HepG2 (cell line): ENCODE measurements at regions not wholly inside any gene's neighbourhood (a gene's known extent, or its start where the extent isn't known, plus 50 kb on each side); places are given as distances from the start of the nearest gene placed in this dataset.
A peak's percentile ranks its signal among the peaks of the same experiment; 100 is the strongest.

Experiments used
- AHR ChIP-seq: IDR thresholded peaks from 2 replicates; pipeline ENCODE4 v1.6.1; 2018; ENCODE audit warnings: missing genetic modification reagents, missing compliant biosample characterization
- DNMT3B ChIP-seq: conservative IDR thresholded peaks from 2 replicates; pipeline ENCODE4 v1.6.1; 2016; ENCODE audit warnings: missing biosample characterization, control low read depth
- FOXA1 ChIP-seq, 2 experiments: fragments of 450-650 bp in 1 of 2; sonication (generic) in 1 of 2; formaldehyde crosslinking in 1 of 2; IDR thresholded peaks; 2 replicates each; pipeline versions ENCODE4 v1.4.0 to v1.6.1; 2016 to 2020; ENCODE audit warnings: missing genetic modification reagents in 1 of 2
- FOXO4 ChIP-seq: sonication (generic); formaldehyde crosslinking; conservative IDR thresholded peaks from 2 replicates; pipeline ENCODE4 v1.8.1; 2023; ENCODE audit warnings: missing genetic modification reagents
- IKZF1 ChIP-seq: fragments of 450-650 bp; IDR thresholded peaks from 2 replicates; pipeline ENCODE4 v1.7.1; 2016
- IRX3 ChIP-seq: sonication (generic); formaldehyde crosslinking; IDR thresholded peaks from 2 replicates; pipeline ENCODE4 v1.8.1; 2023; ENCODE audit warnings: mild to moderate bottlenecking, low read depth, missing genetic modification reagents, borderline replicate concordance
- KDM5A ChIP-seq: fragments of 200-600 bp; sonication (generic); IDR thresholded peaks from 2 replicates; pipeline ENCODE4 v1.7.0; 2018; ENCODE audit warnings: antibody characterized with exemption, mild to moderate bottlenecking, low read length, borderline replicate concordance
- MAZ ChIP-seq, 2 experiments: sonication (generic) in 1 of 2; formaldehyde crosslinking in 1 of 2; IDR thresholded peaks; 2 replicates each; pipeline versions ENCODE4 v1.5.0 to v1.6.1; 2012 to 2020; ENCODE audit warnings: low read depth in 2 of 2, mild to moderate bottlenecking in 2 of 2, borderline replicate concordance in 1 of 2, improper control_type of control experiment in 1 of 2, low read length in 1 of 2, missing genetic modification reagents in 1 of 2, moderate library complexity in 1 of 2
- MTERF4 ChIP-seq: sonication (generic); formaldehyde crosslinking; IDR thresholded peaks from 2 replicates; pipeline ENCODE4 v1.8.0; 2023; ENCODE audit warnings: mild to moderate bottlenecking, missing genetic modification reagents
- MYC ChIP-seq: sonication (generic); formaldehyde crosslinking; IDR thresholded peaks from 2 replicates; pipeline ENCODE4 v1.9.0; 2021; ENCODE audit warnings: missing genetic modification reagents, borderline replicate concordance
- PLRG1 ChIP-seq: fragments of 450-650 bp; conservative IDR thresholded peaks from 2 replicates; pipeline ENCODE4 v1.6.1; 2016
- RFXAP ChIP-seq: sonication (generic); formaldehyde crosslinking; IDR thresholded peaks from 2 replicates; pipeline ENCODE4 v1.4.0; 2020; ENCODE audit warnings: missing genetic modification reagents, borderline replicate concordance
- SKIL ChIP-seq: sonication (generic); formaldehyde crosslinking; IDR thresholded peaks from 2 replicates; pipeline ENCODE4 v1.8.0; 2022; ENCODE audit warnings: missing genetic modification reagents, mild to moderate bottlenecking, moderate library complexity, borderline replicate concordance
- ZBTB8A ChIP-seq: sonication (generic); formaldehyde crosslinking; IDR thresholded peaks from 2 replicates; pipeline ENCODE4 v1.4.0; 2020; ENCODE audit warnings: mild to moderate bottlenecking, low read depth, missing genetic modification reagents, borderline replicate concordance
- ZNF12 ChIP-seq: sonication (generic); formaldehyde crosslinking; IDR thresholded peaks from 2 replicates; pipeline ENCODE4 v1.5.0; 2020; ENCODE audit warnings: missing genetic modification reagents
- ZNF280D ChIP-seq: sonication (generic); formaldehyde crosslinking; IDR thresholded peaks from 2 replicates; pipeline ENCODE4 v1.5.1; 2020; ENCODE audit warnings: mild to moderate bottlenecking, missing genetic modification reagents
- ZNF282 ChIP-seq: fragments of 450-650 bp; IDR thresholded peaks from 2 replicates; pipeline ENCODE4 v1.6.1; 2018; ENCODE audit not compliant: partially characterized antibody
- ZNF597 ChIP-seq: sonication (generic); formaldehyde crosslinking; IDR thresholded peaks from 2 replicates; pipeline ENCODE4 v1.5.0; 2020; ENCODE audit warnings: missing genetic modification reagents
- ZNF83 ChIP-seq: sonication (generic); formaldehyde crosslinking; IDR thresholded peaks from 2 replicates; pipeline ENCODE4 v1.4.0; 2020; ENCODE audit warnings: missing genetic modification reagents, mild to moderate bottlenecking, borderline replicate concordance
- ZSCAN12 ChIP-seq: sonication (generic); formaldehyde crosslinking; IDR thresholded peaks from 2 replicates; pipeline ENCODE4 v1.9.0; 2021; ENCODE audit warnings: mild to moderate bottlenecking, missing genetic modification reagents

GRCh38 chr10:78438907-78439809 is 405.5 kb downstream of the RPS24 start (continued):
- TF ChIP-seq ZNF280D (CRISPR knock-in tag) (no peak), ZNF282 (no peak), MTERF4 (CRISPR knock-in tag) (no peak), AHR (CRISPR knock-in tag) (no peak), ZBTB8A (CRISPR knock-in tag) (no peak), MAZ (IDR thresholded peaks at IDR 0.05; ENCODE audit: borderline replicate concordance, low read depth, low read length) (no peak), MAZ (CRISPR knock-in tag; IDR thresholded peaks at IDR 0.05; ENCODE audit: low read depth) (no peak), IRX3 (CRISPR knock-in tag) (no peak), ZNF12 (CRISPR knock-in tag) (no peak), ZNF83 (no peak), FOXA1 (IDR thresholded peaks at IDR 0.05) (no peak), FOXA1 (CRISPR knock-in tag; IDR thresholded peaks at IDR 0.05) (0 out of 2 replicates have a peak, but pooled peaks have one; percentile 28), MYC (CRISPR knock-in tag) (no peak; the same call in 1 of the 2 replicates), SKIL (CRISPR knock-in tag) (peak; percentile 38; the same call in 1 of the 2 replicates), PLRG1 (no peak), KDM5A (no peak), ZSCAN12 (no peak), FOXO4 (CRISPR knock-in tag) (no peak), ZNF597 (CRISPR knock-in tag) (no peak), IKZF1 (no peak), RFXAP (CRISPR knock-in tag) (no peak), DNMT3B (CRISPR knock-in tag) (0 out of 2 replicates have a peak, but pooled peaks have one; percentile 23)
